ENCODE measurements at regions not wholly inside any gene's neighbourhood (a gene's known extent, or its start where the extent isn't known, plus 50 kb on each side); places are given as distances from the start of the nearest gene placed in this dataset.

DNA sequence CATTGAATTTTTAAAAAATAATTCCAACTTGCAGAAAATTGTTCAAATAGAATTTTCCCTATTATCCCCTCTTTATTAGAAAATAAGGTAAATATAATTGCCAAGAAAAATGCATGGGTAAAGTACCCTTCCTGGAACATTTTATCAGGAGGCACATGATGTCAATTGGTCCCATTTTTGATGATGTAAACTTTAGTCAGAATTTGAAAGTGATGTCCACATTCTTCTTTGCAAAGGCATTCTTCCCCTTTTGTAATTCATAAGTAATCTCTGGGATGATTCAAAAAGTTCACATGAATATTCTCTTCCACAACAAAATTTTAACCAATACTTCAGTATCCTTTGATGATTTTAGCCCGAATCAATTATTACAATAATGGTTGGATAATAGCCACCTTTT lies 86.9 kb upstream of the ANO3 start:
- TF ChIP-seq EZH2 (IDR thresholded peaks at IDR 0.05; ENCODE audit: borderline replicate concordance, low read length), result no peak
- TF ChIP-seq, protein P1, sequence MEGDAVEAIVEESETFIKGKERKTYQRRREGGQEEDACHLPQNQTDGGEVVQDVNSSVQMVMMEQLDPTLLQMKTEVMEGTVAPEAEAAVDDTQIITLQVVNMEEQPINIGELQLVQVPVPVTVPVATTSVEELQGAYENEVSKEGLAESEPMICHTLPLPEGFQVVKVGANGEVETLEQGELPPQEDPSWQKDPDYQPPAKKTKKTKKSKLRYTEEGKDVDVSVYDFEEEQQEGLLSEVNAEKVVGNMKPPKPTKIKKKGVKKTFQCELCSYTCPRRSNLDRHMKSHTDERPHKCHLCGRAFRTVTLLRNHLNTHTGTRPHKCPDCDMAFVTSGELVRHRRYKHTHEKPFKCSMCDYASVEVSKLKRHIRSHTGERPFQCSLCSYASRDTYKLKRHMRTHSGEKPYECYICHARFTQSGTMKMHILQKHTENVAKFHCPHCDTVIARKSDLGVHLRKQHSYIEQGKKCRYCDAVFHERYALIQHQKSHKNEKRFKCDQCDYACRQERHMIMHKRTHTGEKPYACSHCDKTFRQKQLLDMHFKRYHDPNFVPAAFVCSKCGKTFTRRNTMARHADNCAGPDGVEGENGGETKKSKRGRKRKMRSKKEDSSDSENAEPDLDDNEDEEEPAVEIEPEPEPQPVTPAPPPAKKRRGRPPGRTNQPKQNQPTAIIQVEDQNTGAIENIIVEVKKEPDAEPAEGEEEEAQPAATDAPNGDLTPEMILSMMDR (IDR thresholded peaks at IDR 0.05; ENCODE audit: low read length), result no peak
- Histone ChIP-seq H3K27me3 (ENCODE audit: insufficient read depth, low read length) (no peaks in the 10 kb centered on the region), H3K27ac (ENCODE audit: low read depth, low read length, poor library complexity, severe bottlenecking) (no peak overlapping the region), H4K20me1 (ENCODE audit: insufficient read depth, low read length) (no peaks in the 10 kb centered on the region), H3K79me2 (ENCODE audit: insufficient read depth, low read length) (no peaks in the 10 kb centered on the region), H3K4me3 (ENCODE audit: low read depth, low read length, poor library complexity, severe bottlenecking) (no peak overlapping the region), H2AFZ (ENCODE audit: low read length) (no peak overlapping the region), H3K36me3 (ENCODE audit: insufficient read depth, low read length) (no peaks in the 10 kb centered on the region), H3K9me3 (ENCODE audit: low read length) (no peaks in the 10 kb centered on the region), H3K4me1 (ENCODE audit: insufficient read depth, low read length, severe bottlenecking) (no peaks in the 10 kb centered on the region), H3K4me2 (ENCODE audit: low read length) (no peak overlapping the region), H3K9me2 (ENCODE audit: low read depth, low read length) (no peaks in the 10 kb centered on the region), H3K9ac (ENCODE audit: low read length) (no peak overlapping the region), H3F3A (ENCODE audit: insufficient read depth, low read length) (no peaks in the 10 kb centered on the region)

DNA sequence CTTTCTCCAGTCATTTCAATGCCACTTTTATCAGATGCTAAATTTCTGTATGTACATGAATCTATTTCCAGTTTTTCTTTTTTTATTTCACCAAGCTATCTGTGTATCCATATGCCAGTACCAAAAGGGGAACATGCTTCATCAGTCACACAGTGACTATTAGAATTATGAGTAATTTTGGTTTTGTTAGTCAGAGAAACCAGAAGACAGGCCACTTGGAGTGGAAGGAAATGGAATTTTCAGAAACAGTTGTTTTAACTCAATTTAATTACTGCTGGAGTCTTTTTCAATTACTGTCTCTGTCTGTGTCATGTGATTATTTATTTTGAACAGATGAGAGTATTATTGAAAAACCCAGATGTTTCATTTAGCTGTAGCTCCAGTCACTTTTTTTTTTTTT lies 84.6 kb upstream of the ANO3 start:
- Histone ChIP-seq H3K4me2 (ENCODE audit: low read length) (no peak overlapping the region), H3K4me3 (ENCODE audit: low read depth, low read length, poor library complexity, severe bottlenecking) (no peak overlapping the region), H3K4me1 (ENCODE audit: insufficient read depth, low read length, severe bottlenecking) (no peaks in the 10 kb centered on the region), H3F3A (ENCODE audit: insufficient read depth, low read length) (no peaks in the 10 kb centered on the region), H3K27ac (ENCODE audit: low read depth, low read length, poor library complexity, severe bottlenecking) (no peak overlapping the region), H3K36me3 (ENCODE audit: insufficient read depth, low read length) (no peaks in the 10 kb centered on the region), H2AFZ (ENCODE audit: low read length) (no peak overlapping the region), H3K9ac (ENCODE audit: low read length) (no peak overlapping the region), H3K9me2 (ENCODE audit: low read depth, low read length) (no peaks in the 10 kb centered on the region), H3K27me3 (ENCODE audit: insufficient read depth, low read length) (no peaks in the 10 kb centered on the region), H3K9me3 (ENCODE audit: low read length) (no peaks in the 10 kb centered on the region), H4K20me1 (ENCODE audit: insufficient read depth, low read length) (no peaks in the 10 kb centered on the region), H3K79me2 (ENCODE audit: insufficient read depth, low read length) (no peaks in the 10 kb centered on the region)
- no peak for TF ChIP-seq EZH2 (IDR thresholded peaks at IDR 0.05; ENCODE audit: borderline replicate concordance, low read length)
- TF ChIP-seq, protein P1 (IDR thresholded peaks at IDR 0.05; ENCODE audit: low read length), result no peak

DNA sequence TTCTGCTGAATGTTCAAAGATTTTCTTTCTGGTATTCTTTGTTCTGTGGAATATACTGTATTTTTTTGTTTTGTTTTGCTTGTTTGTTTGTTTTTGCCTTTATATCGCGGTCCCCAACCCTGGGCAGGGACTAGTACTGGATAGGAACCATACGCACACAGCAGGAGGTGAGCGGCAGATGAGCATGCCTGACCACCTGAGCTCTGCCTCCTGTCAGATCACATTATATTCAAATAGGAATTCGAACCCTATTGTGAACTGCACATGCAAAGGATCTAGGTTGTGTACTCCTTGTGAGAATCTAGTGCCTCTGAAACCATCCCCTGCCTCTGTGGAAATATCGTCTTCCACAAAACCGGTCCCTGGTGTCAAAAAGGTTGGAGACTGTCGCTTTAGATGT lies 83.3 kb upstream of the ANO3 start:
- Histone ChIP-seq H3K4me3 (ENCODE audit: low read depth, low read length, poor library complexity, severe bottlenecking) (no peak overlapping the region), H4K20me1 (ENCODE audit: insufficient read depth, low read length) (no peaks in the 10 kb centered on the region), H3K4me2 (ENCODE audit: low read length) (no peak overlapping the region), H3K9me3 (ENCODE audit: low read length) (no peaks in the 10 kb centered on the region), H3K27ac (ENCODE audit: low read depth, low read length, poor library complexity, severe bottlenecking) (no peak overlapping the region), H3K79me2 (ENCODE audit: insufficient read depth, low read length) (no peaks in the 10 kb centered on the region), H3K9me2 (ENCODE audit: low read depth, low read length) (no peaks in the 10 kb centered on the region), H2AFZ (ENCODE audit: low read length) (no peak overlapping the region), H3K9ac (ENCODE audit: low read length) (no peak overlapping the region), H3K36me3 (ENCODE audit: insufficient read depth, low read length) (no peaks in the 10 kb centered on the region), H3K27me3 (ENCODE audit: insufficient read depth, low read length) (no peaks in the 10 kb centered on the region), H3F3A (ENCODE audit: insufficient read depth, low read length) (no peaks in the 10 kb centered on the region), H3K4me1 (ENCODE audit: insufficient read depth, low read length, severe bottlenecking) (no peaks in the 10 kb centered on the region)
- no peak for TF ChIP-seq EZH2 (IDR thresholded peaks at IDR 0.05; ENCODE audit: borderline replicate concordance, low read length)
- TF ChIP-seq, protein P1 (IDR thresholded peaks at IDR 0.05; ENCODE audit: low read length), result no peak
